Natural killer cell (primary cell): ENCODE measurements at regions not wholly inside any gene's neighbourhood (a gene's known extent, or its start where the extent isn't known, plus 50 kb on each side); places are given as distances from the start of the nearest gene placed in this dataset.

ENCODE experiments used
- ATAC-seq, 3 donors: fragments of 150-1000 bp in 2 of 3; fragments of 200-7000 bp in 1 of 3; cut with Tn5 transposase; 1 replicate in 1 of 3; 2 replicates in 2 of 3; pipeline ENCODE4 v1.10.0; 2021; ENCODE audit warnings: mild to moderate bottlenecking in 2 of 3, moderate library complexity in 2 of 3
- DNase-seq, 2 donors: peaks; one replicate each; pipeline versions ENCODE4 v3.0.0 to v3.0.0-alpha.2; 2013 to 2021; ENCODE audit warnings: mixed read lengths in 1 of 2
- H3K27ac ChIP-seq: one replicate; pipeline ENCODE4 v1.5.1; 2013; ENCODE audit warnings: mild to moderate bottlenecking, low read length
- H3K27me3 ChIP-seq: one replicate; pipeline ENCODE4 v1.6.1; 2013; ENCODE audit warnings: low read length; ENCODE audit not compliant: control insufficient read depth, insufficient read depth
- H3K36me3 ChIP-seq: one replicate; pipeline ENCODE4 v1.6.1; 2013; ENCODE audit warnings: low read length; ENCODE audit not compliant: control insufficient read depth, insufficient read depth
- H3K4me1 ChIP-seq: one replicate; pipeline ENCODE4 v1.6.1; 2013; ENCODE audit warnings: low read length; ENCODE audit not compliant: control insufficient read depth, insufficient read depth
- H3K4me3 ChIP-seq: one replicate; pipeline ENCODE4 v1.5.1; 2013; ENCODE audit warnings: low read length
- H3K9me3 ChIP-seq: one replicate; pipeline ENCODE4 v1.6.1; 2013; ENCODE audit warnings: low read length; ENCODE audit not compliant: control insufficient read depth, insufficient read depth
- H3K27ac Mint-ChIP-seq, 2 donors: one replicate each; pipeline ENCODE4 v1.8.0; 2022; ENCODE audit warnings: mild to moderate bottlenecking in 2 of 2, mixed read lengths in 2 of 2, moderate library complexity in 1 of 2
- H3K27me3 Mint-ChIP-seq, 2 donors: one replicate each; pipeline ENCODE4 v1.8.0; 2022; ENCODE audit warnings: low read depth in 2 of 2, mixed read lengths in 2 of 2
- H3K36me3 Mint-ChIP-seq: one replicate; pipeline ENCODE4 v1.8.0; 2022; ENCODE audit warnings: mixed read lengths
- H3K4me1 Mint-ChIP-seq, 2 donors: one replicate each; pipeline ENCODE4 v1.8.0; 2022; ENCODE audit warnings: mixed read lengths in 2 of 2
- H3K4me3 Mint-ChIP-seq: one replicate; pipeline ENCODE4 v1.8.0; 2022; ENCODE audit warnings: mild to moderate bottlenecking, moderate library complexity, mixed read lengths
- H3K9me3 Mint-ChIP-seq, 2 donors: one replicate each; pipeline ENCODE4 v1.8.0; 2022; ENCODE audit warnings: mixed read lengths in 2 of 2
- WGBS: methylation state at CpG from one replicate; pipeline ENCODE4 v1.1.7; 2013; ENCODE audit warnings: missing lambda C conversion rate; ENCODE audit not compliant: insufficient coverage; 5-methylcytosine and 5-hydroxymethylcytosine counted together
- intact Hi-C: fragments of 100-400 bp; cut with micrococcal nuclease; formaldehyde crosslinking; loops from one replicate; pipeline ENCODE4 v1.14.2; 2022
- TF ChIP-seq, protein P1 (sequence below): fragments of 200-600 bp; IDR thresholded peaks from one replicate; pipeline ENCODE4 v1.8.0; 2022; ENCODE audit warnings: antibody characterized with exemption

DNA sequence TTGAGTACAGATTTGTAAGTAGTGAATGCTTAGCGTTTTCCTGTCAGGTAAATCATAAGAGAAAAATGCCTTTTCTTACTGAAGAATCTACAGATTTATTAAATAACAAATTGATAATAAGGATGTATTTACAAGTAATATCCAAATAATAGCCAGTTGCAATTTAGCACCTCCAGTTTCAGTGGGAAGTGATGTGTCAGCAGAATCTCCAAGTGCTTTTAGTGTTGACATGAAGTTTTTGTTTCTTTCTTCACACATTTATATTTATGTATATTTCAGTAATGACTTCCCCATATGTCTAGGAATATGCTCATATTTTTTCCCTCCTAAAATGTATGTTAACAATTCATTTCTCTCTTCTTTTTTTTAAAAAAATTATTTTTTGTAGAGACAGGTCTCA is 229.9 kb upstream of the GRIN3A start:
- WGBS, result no CpG with 5 or more reads among the region's 1 CpG
- Mint-ChIP-seq H3K4me3 (no peak overlapping the region), H3K9me3 (peaks cover 3 to 11% of the 10 kb centered on the region in 2 donors), H3K27me3 (no peaks in the 10 kb centered on the region), H3K4me1 (no peaks in the 10 kb centered on the region), H3K27ac (no peak overlapping the region), H3K36me3 (no peaks in the 10 kb centered on the region)
- no peaks in the 10 kb centered on the region for H3K9me3 ChIP-seq
- intact Hi-C loops, result no loop called here
- H3K4me1 ChIP-seq, result no peaks in the 10 kb centered on the region
- ATAC-seq (no peak), DNase-seq (no peak)
- no peaks in the 10 kb centered on the region for H3K36me3 ChIP-seq
- no peak overlapping the region for H3K27ac ChIP-seq
- H3K4me3 ChIP-seq, result no peak overlapping the region
- H3K27me3 ChIP-seq, result no peaks in the 10 kb centered on the region
- TF ChIP-seq, protein P1, sequence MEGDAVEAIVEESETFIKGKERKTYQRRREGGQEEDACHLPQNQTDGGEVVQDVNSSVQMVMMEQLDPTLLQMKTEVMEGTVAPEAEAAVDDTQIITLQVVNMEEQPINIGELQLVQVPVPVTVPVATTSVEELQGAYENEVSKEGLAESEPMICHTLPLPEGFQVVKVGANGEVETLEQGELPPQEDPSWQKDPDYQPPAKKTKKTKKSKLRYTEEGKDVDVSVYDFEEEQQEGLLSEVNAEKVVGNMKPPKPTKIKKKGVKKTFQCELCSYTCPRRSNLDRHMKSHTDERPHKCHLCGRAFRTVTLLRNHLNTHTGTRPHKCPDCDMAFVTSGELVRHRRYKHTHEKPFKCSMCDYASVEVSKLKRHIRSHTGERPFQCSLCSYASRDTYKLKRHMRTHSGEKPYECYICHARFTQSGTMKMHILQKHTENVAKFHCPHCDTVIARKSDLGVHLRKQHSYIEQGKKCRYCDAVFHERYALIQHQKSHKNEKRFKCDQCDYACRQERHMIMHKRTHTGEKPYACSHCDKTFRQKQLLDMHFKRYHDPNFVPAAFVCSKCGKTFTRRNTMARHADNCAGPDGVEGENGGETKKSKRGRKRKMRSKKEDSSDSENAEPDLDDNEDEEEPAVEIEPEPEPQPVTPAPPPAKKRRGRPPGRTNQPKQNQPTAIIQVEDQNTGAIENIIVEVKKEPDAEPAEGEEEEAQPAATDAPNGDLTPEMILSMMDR, result no peak

DNA sequence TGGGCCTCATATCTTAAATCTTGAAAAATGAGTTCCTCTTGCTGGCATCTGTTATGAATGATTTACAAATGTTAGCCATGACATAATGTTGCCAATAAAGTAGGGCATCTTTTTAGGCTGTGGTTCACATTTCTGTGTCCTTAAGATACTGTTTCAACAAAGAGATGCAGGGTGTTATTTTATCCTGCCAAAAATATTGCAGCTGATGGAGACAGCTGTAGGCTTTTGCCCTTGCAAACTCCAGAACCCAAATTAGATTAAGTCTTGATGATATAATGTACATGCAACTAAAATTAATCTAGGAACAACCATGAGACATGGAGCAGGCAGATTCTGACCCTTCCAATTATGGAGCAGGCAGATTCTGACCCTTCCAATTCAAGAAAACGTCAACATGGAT is 228.2 kb upstream of the GRIN3A start:
- DNase-seq (no peak), ATAC-seq (no peak)
- Mint-ChIP-seq H3K27me3 (no peaks in the 10 kb centered on the region), H3K4me3 (no peak overlapping the region), H3K36me3 (no peaks in the 10 kb centered on the region), H3K4me1 (no peaks in the 10 kb centered on the region), H3K9me3 (peaks cover 5 to 12% of the 10 kb centered on the region in 2 donors), H3K27ac (no peak overlapping the region)
- intact Hi-C loops, result no loop called here
- no peaks in the 10 kb centered on the region for H3K9me3 ChIP-seq
- no peak overlapping the region for H3K4me3 ChIP-seq
- no peaks in the 10 kb centered on the region for H3K36me3 ChIP-seq
- H3K27ac ChIP-seq, result no peak overlapping the region
- TF ChIP-seq, protein P1, result no peak
- H3K27me3 ChIP-seq, result no peaks in the 10 kb centered on the region
- no peaks in the 10 kb centered on the region for H3K4me1 ChIP-seq
- 64% methylated on average over 1 of the region's 1 CpG for WGBS

DNA sequence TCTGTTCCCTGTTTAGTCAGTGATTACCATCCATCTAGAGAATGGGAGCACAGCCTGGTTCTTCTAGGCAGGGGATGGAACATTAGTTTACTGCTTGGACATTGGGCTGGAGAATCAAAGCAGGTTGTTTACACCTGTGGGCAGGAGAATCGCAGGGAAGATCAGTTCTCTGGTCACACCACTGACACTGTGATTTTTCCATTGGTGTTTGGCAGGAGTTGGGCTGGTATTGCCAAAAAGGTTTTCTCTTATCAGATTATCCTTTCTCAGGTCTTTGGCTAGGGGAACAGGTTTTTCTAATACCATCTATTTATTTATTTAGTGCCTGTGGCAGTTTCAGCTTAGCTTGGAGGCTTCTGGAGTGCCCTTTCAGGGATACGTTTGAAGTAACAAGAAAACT is 219.3 kb upstream of the GRIN3A start:
- no peaks in the 10 kb centered on the region for H3K9me3 ChIP-seq
- no peak overlapping the region for H3K4me3 ChIP-seq
- Mint-ChIP-seq H3K27ac (no peak overlapping the region), H3K36me3 (no peaks in the 10 kb centered on the region), H3K27me3 (no peaks in the 10 kb centered on the region), H3K4me3 (no peak overlapping the region), H3K9me3 (peaks cover 5 to 11% of the 10 kb centered on the region in 2 donors), H3K4me1 (no peaks in the 10 kb centered on the region)
- ATAC-seq, result no peak
- no peaks in the 10 kb centered on the region for H3K27me3 ChIP-seq
- no peaks in the 10 kb centered on the region for H3K4me1 ChIP-seq
- H3K27ac ChIP-seq, result no peak overlapping the region
- TF ChIP-seq, protein P1, result no peak
- H3K36me3 ChIP-seq, result no peaks in the 10 kb centered on the region
- intact Hi-C loops, result no loop called here
- DNase-seq, result no peak
- WGBS, result 82% methylated on average over 2 of the region's 2 CpGs

DNA sequence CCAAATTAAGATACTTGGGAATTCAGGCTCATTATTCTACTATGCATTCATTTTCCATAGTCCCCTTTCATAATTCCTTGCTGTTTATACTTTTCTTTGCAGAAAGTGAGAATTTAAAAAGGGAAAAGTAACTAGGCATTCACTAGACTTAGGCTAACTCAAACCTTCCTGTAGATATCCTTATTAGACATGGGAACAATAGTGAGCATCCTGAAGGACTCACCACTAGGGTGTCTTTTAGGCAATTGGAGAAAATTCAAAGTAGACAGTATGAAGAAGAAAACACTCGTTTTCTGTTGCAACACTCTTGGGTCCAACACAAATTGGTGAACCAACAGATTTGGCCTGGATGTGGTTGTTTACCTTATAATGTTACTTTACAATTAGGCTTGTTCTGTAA is 213.2 kb upstream of the GRIN3A start:
- TF ChIP-seq, protein P1, result no peak
- H3K27ac ChIP-seq, result no peak overlapping the region
- H3K9me3 ChIP-seq, result no peaks in the 10 kb centered on the region
- H3K27ac Mint-ChIP-seq, result no peak overlapping the region
- H3K9me3 Mint-ChIP-seq, result peaks cover 14 to 22% of the 10 kb centered on the region in 2 donors
- ATAC-seq, result no peak
- no peaks in the 10 kb centered on the region for H3K27me3 ChIP-seq
- H3K4me1 ChIP-seq, result no peaks in the 10 kb centered on the region
- no peaks in the 10 kb centered on the region for H3K36me3 ChIP-seq
- intact Hi-C loops, result no loop called here
- no peaks in the 10 kb centered on the region for H3K27me3 Mint-ChIP-seq
- H3K36me3 Mint-ChIP-seq, result peaks cover 8% of the 10 kb centered on the region
- no peak overlapping the region for H3K4me3 Mint-ChIP-seq
- no peak overlapping the region for H3K4me3 ChIP-seq
- 80% methylated on average over 1 of the region's 1 CpG for WGBS
- no peaks in the 10 kb centered on the region for H3K4me1 Mint-ChIP-seq
- no peak for DNase-seq
